OCI-LY7 (cell line): ENCODE measurements at regions not wholly inside any gene's neighbourhood (a gene's known extent, or its start where the extent isn't known, plus 50 kb on each side); places are given as distances from the start of the nearest gene placed in this dataset.

Experiments used
- BruUV-seq: library from RNA; stranded (reverse); fragments of 400-500 nt; replicated peaks from 2 replicates; lab custom pipeline; 2021; lab: Mats Ljungman, UMichigan
- CTCF ChIA-PET: fragments of 300-600 bp; sonication (Branson Sonifier 250); formaldehyde crosslinking; loops from one replicate; lab custom pipeline; 2022; ENCODE audit warnings: antibody characterized with exemption; ENCODE audit not compliant: unreplicated experiment; lab: Charles Lee
- POLR2A ChIA-PET: fragments of 300-600 bp; sonication (Branson Sonifier 250); formaldehyde crosslinking; loops from one replicate; lab custom pipeline; 2022; ENCODE audit warnings: antibody characterized with exemption; lab: Charles Lee
- DNase-seq: peaks from one replicate; pipeline ENCODE4 v3.0.0-alpha.2; 2015; ENCODE audit warnings: low spot score
- H2AFZ ChIP-seq: fragments of 200-600 bp; sonication (generic), shearing (Covaris generic); 2 replicates; pipeline ENCODE4 v1.6.1; 2014; ENCODE audit warnings: mild to moderate bottlenecking, antibody characterized with exemption, low read length, moderate library complexity
- H3K27ac ChIP-seq: fragments of 200-600 bp; sonication (generic); 2 replicates; pipeline ENCODE4 v1.5.1; 2014; ENCODE audit warnings: mixed run types, low read depth, mild to moderate bottlenecking, moderate library complexity, low read length, inconsistent platforms; ENCODE audit not compliant: poor library complexity, severe bottlenecking
- H3K36me3 ChIP-seq: fragments of 200-600 bp; sonication (generic); 2 replicates; pipeline ENCODE4 v1.6.1; 2014; ENCODE audit warnings: mild to moderate bottlenecking, antibody characterized with exemption, low read length, moderate library complexity, mixed read lengths; ENCODE audit not compliant: insufficient read depth
- H3K4me1 ChIP-seq: fragments of 200-600 bp; sonication (generic); 2 replicates; pipeline ENCODE4 v1.5.1; 2014; ENCODE audit warnings: mild to moderate bottlenecking, low read length; ENCODE audit not compliant: insufficient read depth, poor library complexity, severe bottlenecking
- H3K4me2 ChIP-seq: fragments of 200-600 bp; sonication (generic); 2 replicates; pipeline ENCODE4 v1.6.1; 2014; ENCODE audit warnings: mild to moderate bottlenecking, low read length
- H3K4me3 ChIP-seq: fragments of 200-600 bp; sonication (generic); 2 replicates; pipeline ENCODE4 v1.5.1; 2014; ENCODE audit warnings: mild to moderate bottlenecking, low read depth, low read length; ENCODE audit not compliant: poor library complexity, severe bottlenecking
- H3K79me2 ChIP-seq: fragments of 200-600 bp; sonication (generic); 2 replicates; pipeline ENCODE4 v1.6.1; 2016; ENCODE audit warnings: low read depth, mild to moderate bottlenecking, low read length, moderate library complexity, mixed read lengths; ENCODE audit not compliant: insufficient read depth
- H3K9me2 ChIP-seq: fragments of 200-600 bp; sonication (generic); 2 replicates; pipeline ENCODE4 v1.6.1; 2016; ENCODE audit warnings: mild to moderate bottlenecking, low read length, mixed read lengths; ENCODE audit not compliant: insufficient read depth
- H3K9me3 ChIP-seq: fragments of 200-600 bp; sonication (generic); 2 replicates; pipeline ENCODE4 v1.6.1; 2014; ENCODE audit warnings: mild to moderate bottlenecking, mixed run types, low read length, mixed read lengths
- H4K20me1 ChIP-seq: fragments of 200-600 bp; sonication (generic); 2 replicates; pipeline ENCODE4 v1.6.1; 2014; ENCODE audit warnings: mild to moderate bottlenecking, antibody characterized with exemption, low read length, moderate library complexity, mixed read lengths; ENCODE audit not compliant: insufficient read depth
- CTCF ChIP-seq: fragments of 200-600 bp; sonication (generic); conservative IDR thresholded peaks from 2 replicates; pipeline ENCODE4 v1.5.1; 2014; ENCODE audit warnings: mild to moderate bottlenecking, antibody characterized with exemption, low read length, moderate library complexity, mixed read lengths
- EZH2phosphoT487 ChIP-seq: fragments of 200-600 bp; sonication (generic); IDR thresholded peaks from 2 replicates; pipeline ENCODE4 v1.6.1; 2018; ENCODE audit warnings: low read depth, borderline replicate concordance, mild to moderate bottlenecking, mixed run types, antibody characterized with exemption, low read length, moderate library complexity, mixed read lengths
- intact Hi-C: fragments of 100-400 bp; cut with micrococcal nuclease; formaldehyde crosslinking; loops from one replicate; pipeline ENCODE4 v1.10.0; 2022; ENCODE audit not compliant: unreplicated experiment

- no peaks in the 10 kb centered on the region for H4K20me1 ChIP-seq
- ChIA-PET CTCF (no interaction called here), POLR2A (interaction anchor here (0.8 to 1.1 kb wide), 2 partner anchors 9 to 67 kb away, joined by 3 read pairs; no protein-coding TSS in a partner anchor)
- TF ChIP-seq EZH2phosphoT487 = no peak
- no peak for TF ChIP-seq CTCF
- H3K27ac ChIP-seq = no peak overlapping the region
- H3K4me2 ChIP-seq = no peak overlapping the region
- BruUV-seq = no TSS peak
- no peak overlapping the region for H2AFZ ChIP-seq
- no peak overlapping the region for H3K4me3 ChIP-seq
- H3K79me2 ChIP-seq = no peaks in the 10 kb centered on the region
- H3K4me1 ChIP-seq = no peaks in the 10 kb centered on the region
- H3K9me2 ChIP-seq = no peaks in the 10 kb centered on the region
- no peak for DNase-seq
- no peaks in the 10 kb centered on the region for H3K9me3 ChIP-seq
- no peaks in the 10 kb centered on the region for H3K36me3 ChIP-seq
- intact Hi-C loops = no loop called here
These were observed 386.8 kb downstream of the HDGFL1 start for GRCh38 chr6:22956029-22956681.

- no TSS peak for BruUV-seq
- CTCF ChIA-PET = no interaction called here
- intact Hi-C loops = no loop called here
These were observed 389.3 kb downstream of the HDGFL1 start for GRCh38 chr6:22958677-22959076.

More at GRCh38 chr6:22958677-22959076, 389.3 kb downstream of the HDGFL1 start:
- Histone ChIP-seq H3K4me2 (no peak overlapping the region), H2AFZ (no peak overlapping the region), H3K9me3 (no peaks in the 10 kb centered on the region), H3K36me3 (no peaks in the 10 kb centered on the region), H3K4me3 (no peak overlapping the region), H3K27ac (no peak overlapping the region), H3K4me1 (no peaks in the 10 kb centered on the region), H3K79me2 (no peaks in the 10 kb centered on the region), H4K20me1 (no peaks in the 10 kb centered on the region), H3K9me2 (no peaks in the 10 kb centered on the region)
- POLR2A ChIA-PET = no interaction called here
- TF ChIP-seq CTCF (no peak), EZH2phosphoT487 (no peak)
- DNase-seq = no peak
